GM21390 (cell line): ENCODE measurements at regions not wholly inside any gene's neighbourhood (a gene's known extent, or its start where the extent isn't known, plus 50 kb on each side); places are given as distances from the start of the nearest gene placed in this dataset.
A peak's percentile ranks its signal among the peaks of the same experiment; 100 is the strongest.
"Not testable (repeated sequence)": the region's sequence is repeated elsewhere in the genome, so short reads cannot be mapped to it uniquely, and the experiment has no call there.

Source experiments
- ATAC-seq: cut with Tn5 transposase; IDR thresholded peaks from one replicate; pipeline ENCODE4 v1.9.1; 2021; ENCODE audit not compliant: unreplicated experiment

DNA sequence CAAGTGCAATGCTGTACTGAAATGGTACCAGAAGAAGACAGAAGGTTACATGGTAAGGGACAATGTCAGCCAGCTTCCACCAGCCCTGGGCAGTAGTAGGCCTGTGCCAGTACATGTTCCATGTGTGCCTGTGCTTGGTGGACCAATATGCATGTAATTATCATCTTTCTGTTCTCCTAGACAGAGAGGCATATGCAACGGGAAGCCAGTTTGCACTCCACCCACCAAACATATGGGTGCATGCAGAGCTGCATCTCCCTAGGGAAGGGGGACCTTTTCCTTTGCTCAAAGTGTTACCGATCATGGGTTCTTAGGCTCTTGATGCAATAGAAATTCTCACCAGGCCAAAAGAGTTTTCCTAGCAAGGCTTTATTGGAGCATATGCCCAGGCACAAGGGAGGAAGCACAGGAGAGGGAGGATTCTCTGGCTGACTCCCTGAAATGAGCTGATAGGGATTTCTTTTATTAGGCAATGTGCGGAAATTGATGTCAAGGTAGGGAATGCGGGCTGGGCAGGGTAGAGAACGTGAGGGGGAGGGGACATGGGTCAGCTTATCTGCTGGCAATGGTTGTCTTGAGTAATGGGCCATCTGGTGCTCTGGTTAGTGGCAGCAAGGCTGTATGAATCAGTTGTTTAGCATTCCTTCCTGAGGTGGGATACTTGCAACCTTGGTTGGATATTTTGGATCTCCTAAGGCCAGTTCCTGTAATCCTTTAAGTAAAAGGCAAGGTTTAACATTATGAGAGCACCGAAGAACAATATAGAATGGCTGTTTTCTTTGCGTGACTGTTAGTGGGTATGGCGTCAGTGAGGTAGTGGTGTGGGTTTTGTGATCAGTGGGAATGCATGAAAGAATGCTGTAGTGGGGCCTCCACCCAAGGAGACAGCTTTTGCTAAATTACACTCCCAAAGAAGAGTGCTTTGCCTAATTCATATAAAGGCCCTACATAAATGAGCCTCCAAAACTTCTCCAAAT is 102.5 kb downstream of the CDRT15L2 start:
- ATAC-seq: not testable (repeated sequence)

DNA sequence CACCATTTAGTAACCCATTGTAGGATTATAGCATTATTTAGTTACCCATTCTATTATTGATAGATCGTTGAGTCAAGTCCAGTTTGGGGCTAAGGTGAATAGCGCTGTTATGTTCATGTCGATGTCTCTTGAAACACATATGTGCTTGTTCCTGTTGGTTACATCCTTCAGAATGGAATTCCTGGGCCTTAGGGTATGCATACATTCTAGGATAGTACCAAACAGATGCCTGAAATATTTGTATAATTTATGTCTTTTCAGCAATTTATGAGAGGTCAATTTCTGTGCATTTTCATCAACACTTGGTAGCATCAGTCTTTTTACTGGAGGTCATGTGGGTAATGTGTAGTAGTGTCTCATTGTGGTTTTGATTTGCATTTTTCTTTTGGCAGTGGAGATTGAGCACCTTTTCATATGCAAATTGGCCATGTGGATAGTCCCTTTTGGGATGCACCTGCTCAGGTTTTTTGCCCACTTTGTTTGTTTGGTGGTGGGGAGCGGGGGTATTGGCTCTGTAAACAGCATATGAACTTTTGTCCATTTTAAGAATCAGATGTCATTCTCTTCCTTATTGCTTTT is 104.2 kb downstream of the CDRT15L2 start:
- ATAC-seq: not testable (repeated sequence)

DNA sequence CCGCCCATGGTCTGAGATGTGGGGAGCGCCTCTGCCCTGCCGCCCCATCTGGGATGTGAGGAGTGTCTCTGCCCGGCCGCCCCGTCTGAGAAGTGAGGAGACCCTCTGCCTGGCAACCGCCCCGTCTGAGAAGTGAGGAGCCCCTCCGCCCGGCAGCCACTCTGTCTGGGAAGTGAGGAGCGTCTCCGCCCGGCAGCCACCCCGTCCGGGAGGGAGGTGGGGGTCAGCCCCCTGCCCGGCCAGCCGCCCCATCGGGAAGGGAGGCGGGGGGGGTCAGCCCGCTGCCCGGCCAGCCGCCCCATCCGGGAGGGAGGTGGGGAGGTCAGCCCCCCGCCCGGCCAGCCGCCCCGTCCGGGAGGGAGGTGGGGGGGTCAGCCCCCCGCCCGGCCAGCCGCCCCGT is 105.5 kb downstream of the CDRT15L2 start:
- not testable (repeated sequence) for ATAC-seq

DNA sequence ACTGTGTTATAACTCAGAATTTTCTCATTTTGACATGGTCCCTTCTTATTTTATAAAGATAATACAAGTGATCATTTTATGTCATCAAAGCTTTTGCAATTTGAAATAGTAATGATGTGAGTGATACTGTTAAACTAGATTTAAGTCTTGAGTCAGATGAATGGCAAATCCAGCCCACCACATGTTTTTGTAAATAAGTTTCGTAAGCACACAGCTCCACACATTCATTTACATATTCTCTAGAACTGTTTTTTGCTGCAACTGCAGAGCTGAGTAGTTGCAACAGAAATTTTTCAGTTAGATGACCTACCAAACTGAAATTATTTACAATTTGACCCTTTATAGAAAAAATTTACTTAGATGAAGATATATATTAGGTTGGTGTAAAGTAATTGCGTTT is 108.1 kb downstream of the CDRT15L2 start:
- not testable (repeated sequence) for ATAC-seq

DNA sequence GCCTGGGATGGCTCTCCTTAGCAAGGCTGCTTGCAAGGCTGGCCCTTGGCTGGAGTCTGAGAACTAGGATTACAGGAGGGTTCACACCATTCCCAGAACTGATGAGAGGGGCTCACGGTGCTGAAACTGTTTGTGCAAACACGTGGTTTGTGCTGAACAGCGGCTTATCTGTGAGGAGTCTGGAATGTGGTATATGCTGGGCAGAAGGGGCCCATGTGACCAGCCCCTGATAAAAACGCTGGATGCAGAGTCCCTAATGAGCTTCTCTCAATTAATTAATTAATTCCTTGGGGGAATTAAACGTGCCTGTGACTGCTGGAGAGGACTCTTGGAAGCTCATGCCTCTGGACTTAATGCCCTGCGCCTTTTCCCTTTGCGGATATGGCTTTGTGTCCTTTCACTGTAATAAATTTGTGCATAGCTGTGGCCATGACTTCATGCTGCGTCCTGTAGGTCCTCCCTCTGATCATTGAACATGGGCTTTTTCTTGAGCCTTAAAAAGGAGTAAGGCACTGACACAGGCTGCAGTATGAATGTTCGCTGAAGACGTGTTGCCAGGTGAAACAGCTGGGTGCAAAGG is 109.7 kb downstream of the CDRT15L2 start:
- not testable (repeated sequence) for ATAC-seq

DNA sequence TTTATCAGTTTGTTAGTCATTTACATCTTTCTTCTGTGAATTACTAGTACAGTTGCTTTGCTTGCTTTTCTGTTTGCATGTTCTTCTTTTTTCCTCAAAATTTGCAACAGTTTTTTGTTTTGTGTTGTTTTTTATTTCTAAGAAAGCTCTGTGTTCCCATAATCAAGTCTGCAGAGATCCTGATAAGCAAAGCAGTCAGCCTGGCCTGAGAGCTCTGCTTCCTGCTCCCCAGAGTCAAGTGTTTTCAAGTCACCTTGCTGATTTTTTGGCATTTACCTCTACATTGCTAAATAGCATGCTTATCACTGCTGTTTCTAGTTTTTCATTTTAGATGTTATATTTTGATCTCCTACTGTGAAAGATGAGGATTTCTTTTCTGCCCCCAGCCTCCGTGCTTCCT is 113.2 kb downstream of the CDRT15L2 start:
- not testable (repeated sequence) for ATAC-seq

DNA sequence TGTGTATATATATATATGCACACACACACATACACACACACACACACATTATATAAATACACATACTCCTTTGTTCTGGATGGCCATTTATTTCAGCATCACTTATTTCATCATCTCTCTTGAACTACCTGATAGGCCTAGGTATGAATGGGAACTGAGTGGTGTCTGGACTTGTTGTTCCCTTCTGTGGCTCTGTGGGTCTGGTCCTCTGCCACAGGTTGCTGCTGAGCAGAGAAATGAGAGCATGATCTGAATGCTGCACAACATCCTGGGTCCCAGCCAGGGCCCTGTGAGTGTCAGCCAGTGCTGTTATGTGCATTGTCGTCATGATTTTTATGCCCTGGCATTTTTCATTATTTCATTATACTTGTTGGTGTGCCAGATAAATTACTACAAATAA is 116.3 kb downstream of the CDRT15L2 start:
- ATAC-seq: not testable (repeated sequence)

DNA sequence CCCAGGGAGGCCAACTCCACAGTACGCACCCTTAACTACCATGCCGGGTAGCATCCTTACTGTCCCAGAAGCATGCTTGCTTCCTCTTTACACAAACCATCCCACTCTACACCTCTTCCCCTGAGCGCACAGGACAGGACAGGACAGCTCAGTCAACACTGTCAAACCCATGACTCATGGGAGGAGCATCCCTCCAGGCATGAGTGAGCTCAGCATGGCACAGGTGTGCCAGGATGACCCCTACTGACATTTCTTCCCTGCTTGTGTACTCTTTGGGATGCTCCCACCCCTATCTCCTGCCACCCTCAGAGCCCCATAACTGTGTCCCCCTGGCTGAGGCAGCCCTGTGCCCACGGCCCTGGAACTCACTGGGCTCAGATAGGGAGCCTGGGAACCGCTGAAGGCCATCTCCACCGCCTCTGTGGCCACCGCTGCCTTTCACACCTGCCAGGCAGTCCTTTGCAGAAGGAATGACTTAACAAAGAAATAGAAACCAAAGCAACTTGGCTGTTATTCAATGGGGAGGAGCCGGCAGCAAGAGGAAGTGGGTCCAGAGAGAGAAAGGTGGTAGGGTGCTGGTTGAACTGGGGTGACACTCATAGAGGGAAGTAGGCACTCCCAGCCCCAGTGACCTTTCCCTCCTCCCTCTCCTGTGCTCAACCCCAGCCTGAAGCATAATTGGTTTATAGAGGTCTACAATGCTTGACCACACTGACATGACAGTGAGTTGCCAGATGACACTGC is 119.1 kb downstream of the CDRT15L2 start:
- peak; percentile 96 for ATAC-seq

DNA sequence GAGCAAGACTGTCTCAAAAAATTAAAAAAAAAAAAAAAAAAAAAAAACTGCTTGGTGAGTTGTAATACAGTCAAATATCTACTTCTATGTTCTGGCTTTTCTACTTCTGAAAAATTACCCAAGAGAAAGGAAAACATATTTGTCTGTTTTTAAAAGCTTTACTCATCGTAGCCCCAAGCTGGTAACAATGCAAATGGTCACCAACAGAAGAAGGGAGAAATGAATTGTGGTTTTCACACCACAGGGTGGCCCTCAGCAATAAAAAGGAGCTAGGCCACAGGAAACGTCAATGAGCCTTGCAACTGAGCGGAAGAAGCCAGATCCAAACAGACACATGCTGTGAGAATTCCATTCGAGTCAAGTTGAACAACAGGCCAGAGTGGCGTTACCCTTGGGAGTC is 121.0 kb downstream of the CDRT15L2 start:
- not testable (repeated sequence) for ATAC-seq

DNA sequence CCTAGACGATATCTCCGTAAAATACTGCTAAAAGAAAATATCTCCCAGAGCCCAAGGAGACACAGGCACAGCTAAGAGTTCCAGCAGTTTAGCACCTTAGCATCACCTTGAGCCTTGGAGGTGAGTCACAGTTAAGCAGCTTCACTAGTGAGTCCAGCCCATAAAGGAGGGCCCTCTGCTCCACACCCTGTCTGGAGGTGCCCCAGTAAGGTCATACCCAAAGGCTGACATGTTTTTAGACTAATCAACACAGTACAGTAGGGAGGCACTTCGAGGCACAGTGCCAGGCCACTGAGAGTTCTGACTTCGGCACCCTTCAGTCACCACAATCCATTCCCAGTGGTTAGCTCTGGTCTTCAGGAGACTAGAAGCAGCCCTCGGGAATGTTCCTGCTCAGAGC is 121.8 kb downstream of the CDRT15L2 start:
- ATAC-seq: not testable (repeated sequence)

DNA sequence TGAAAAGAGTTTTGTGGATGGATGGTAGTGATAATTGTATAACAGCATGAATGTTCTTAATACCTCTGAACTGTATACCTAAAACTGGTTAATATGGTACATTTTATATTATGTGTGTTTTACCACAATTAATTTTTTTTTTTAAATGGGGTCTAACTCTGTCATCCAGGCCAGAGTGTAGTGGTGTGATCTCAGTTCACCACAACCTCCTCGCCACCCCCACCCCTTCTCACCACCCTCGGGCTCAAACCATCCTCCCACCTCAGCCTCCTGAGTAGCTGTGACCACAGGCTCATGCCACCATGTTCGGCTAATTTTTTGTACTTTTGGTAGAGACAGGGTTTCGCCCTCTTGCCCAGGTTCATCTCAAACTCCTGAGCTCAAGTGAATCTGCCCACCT is 123.2 kb downstream of the CDRT15L2 start:
- ATAC-seq: no peak

DNA sequence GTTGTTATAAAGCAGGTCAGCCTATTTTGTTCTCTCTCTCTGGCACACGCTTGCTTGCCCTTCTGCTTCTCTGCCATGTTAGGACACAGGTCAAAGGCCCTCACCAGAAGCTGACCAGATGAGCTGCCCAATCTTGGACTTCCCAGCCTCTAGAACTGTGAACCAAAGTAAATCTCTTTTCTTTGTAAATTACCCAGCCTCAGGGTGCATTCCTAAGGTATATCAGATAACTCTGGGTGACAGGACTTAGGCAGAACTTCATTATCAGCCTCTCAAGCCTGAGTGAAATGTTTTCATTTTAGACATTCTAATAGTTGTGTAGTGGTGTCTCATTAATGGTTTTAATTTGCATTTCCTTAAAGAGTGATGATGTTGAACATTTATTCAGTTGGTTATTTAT is 124.3 kb downstream of the CDRT15L2 start:
- ATAC-seq: no peak

DNA sequence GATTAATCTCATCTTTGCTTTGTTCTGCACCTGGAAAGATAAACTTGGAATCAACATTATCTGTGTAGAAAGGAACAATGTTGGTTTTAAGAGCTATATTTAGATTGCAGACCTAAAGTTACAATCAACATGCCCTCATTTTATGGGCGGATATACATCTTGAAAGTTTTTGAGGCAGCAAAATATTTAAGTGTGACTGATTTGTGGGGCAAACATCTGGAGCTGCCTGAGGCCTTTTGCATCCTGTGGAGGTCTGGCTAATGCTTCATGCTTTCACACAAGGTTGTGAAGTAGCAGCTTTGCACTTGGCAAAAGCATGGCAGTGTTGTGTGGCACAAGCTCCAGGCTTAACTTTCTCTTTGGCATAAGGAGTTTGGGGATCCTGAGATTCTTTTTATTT is 125.7 kb downstream of the CDRT15L2 start:
- ATAC-seq: not testable (repeated sequence)

DNA sequence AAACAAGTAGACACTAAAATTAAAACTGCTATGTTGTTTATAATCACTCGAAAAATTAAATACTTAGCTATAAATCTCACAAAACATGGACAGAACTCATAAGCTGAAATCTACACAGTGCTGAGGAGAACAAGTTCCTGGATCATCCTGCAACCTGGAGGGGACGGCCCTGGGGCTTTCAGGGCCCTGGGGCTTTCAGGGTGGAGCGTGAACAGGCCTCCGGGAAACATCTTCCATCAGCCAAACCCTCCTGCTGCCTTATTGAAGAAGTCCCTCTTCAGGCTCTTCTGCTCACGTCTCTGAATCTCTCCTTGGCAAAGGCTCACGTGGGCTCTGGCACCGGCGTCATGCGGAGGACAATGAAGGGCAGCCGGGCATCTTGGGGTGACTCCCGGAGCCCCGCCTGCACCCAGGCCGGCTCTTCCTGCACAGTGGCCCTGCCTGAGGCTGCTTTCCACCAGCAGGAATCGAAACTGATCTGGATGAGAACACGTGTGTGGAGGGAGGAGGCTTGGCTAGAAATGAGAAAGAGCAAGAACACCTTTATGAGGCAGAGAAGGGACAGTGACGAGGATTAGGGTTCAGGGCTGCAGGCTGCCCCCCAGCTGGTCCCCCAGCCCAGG is 127.3 kb downstream of the CDRT15L2 start:
- no peak for ATAC-seq

DNA sequence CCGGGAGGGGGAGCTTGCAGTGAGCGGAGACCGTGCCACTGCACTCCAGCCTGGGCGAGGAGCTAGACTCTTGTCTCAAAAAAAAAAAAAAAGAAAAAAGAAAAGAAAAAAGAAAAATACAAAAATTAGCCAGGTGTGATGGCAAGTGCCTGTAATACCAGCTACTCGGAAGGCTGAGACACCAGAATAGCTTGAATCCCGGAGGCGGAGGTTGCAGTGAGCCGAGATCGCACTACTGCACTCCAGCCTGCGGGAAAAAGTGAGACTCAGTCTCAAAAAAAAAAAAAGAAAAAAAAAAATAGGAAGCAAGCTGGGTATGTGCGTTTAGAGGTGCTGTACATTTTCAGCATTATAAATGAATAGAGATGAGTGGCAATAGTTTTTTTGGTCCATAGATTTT is 129.3 kb downstream of the CDRT15L2 start:
- ATAC-seq: not testable (repeated sequence)

DNA sequence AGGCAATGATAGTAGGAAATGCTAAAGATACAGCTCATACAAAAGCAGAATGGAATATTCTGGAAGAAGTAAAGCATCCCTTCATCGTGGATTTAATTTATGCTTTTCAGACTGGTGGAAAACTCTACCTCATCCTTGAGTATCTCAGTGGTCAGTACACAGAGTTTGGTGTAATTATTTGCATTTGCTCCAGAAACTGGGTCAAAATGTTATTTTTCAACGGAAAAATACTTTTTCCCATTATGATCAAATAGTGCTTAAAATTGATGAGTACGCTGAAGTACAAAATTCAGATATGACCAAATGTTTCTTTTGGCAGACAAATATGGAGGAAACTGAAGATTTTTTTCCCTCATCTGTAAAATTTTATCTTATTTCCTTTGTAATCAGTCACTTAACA is 137.0 kb downstream of the CDRT15L2 start:
- ATAC-seq: not testable (repeated sequence)

DNA sequence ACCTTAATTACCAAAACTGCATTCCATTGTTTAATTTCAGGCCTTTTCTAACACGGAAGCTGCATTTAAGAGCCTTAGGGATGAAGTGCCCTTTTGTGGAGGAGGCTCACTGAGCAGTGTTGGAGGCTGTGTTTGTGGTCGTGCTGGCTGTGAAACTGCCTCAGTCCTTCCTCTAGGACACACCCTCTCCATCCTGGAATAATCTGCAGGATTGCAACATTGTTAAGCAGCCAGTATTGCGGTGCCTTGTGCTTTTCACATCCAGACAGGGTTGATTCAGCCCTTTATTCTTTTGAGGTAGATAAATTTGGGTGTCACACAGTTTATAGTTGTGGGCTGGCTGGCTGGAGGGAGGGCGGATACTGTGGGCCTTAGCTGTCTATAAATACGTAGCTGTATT is 141.6 kb downstream of the CDRT15L2 start:
- no peak for ATAC-seq

DNA sequence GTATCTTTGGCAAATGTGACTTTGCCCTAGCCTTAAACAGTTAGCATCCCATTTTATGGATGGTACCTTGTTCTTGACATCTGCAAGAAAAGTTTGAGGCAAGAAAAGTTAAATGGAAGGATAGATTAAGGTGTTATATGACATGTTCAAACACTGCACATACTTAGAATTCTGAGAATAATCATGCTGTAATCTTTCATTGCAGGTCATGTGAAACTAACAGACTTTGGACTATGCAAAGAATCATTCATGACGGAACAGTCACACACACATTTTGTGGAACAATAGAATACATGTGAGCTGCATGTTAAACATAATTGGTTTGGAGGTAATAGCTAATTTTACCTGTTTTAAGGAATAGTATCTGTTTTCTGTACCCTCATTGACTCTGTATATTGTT is 144.9 kb downstream of the CDRT15L2 start:
- not testable (repeated sequence) for ATAC-seq

DNA sequence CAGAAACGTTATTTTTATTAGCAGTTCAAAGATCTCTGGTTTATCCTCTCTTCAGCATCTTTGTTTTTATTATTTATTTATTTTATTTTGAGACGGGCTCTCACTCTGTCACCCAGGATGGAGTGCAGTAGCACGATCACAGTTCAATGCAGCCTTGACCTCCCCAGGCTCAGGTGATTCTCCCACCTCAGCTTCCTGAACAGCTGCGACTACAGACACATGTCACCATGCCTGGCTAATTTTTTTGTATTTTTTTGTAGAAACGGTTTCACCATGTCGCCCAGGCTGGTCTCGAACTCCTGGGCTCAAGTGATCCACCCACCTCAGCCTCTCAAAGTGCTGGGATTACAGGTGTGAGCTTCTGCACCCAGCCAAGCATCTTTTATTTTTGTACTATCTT is 147.7 kb downstream of the CDRT15L2 start:
- not testable (repeated sequence) for ATAC-seq

DNA sequence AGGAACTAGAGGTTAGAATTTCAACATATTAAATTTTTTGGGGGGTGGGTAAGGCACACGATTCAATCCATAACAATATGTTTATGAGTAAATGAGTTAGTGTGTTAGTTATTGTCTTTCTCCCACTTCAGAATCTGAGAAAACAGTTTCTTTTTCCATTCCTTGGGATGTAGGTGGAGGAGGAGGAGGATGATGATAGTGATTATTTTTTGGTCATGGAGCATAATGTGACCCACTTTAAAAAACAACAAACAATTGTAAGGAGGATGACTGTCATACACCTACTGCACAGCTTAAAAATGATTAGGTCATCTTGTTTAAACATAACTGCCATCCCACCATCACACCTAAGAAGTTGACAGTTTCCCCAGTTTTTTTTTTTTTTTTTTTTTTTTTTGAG is 148.7 kb downstream of the CDRT15L2 start:
- no peak for ATAC-seq

DNA sequence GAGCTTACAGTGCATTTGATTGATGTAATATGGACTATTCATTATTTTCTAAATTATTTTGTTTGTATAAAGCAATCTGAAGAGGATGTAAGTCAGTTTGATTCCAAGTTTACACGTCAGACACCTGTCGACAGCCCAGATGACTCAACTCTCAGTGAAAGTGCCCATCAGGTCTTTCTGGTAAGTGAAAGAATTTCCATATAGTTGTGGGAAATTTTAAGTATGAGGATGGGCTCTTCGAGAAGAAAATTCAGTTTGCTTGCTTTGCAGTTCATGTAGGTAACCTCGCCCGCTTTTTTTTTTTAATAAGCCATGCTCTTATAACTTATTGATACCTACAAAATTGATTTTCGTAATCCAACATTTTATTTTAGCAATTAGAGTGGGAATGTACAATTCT is 151.6 kb downstream of the CDRT15L2 start:
- ATAC-seq: not testable (repeated sequence)
